Suprapubic skin (tissue), 3 donors: ENCODE measurements at regions not wholly inside any gene's neighbourhood (a gene's known extent, or its start where the extent isn't known, plus 50 kb on each side); places are given as distances from the start of the nearest gene placed in this dataset.

Experiments
- EP300 ChIP-seq: sonication (generic); formaldehyde crosslinking; IDR thresholded peaks from one replicate; pipeline ENCODE4 v1.6.1; 2017; ENCODE audit warnings: antibody characterized with exemption
- POLR2A ChIP-seq, 2 donors: fragments of 450-650 bp; IDR thresholded peaks; one replicate each; pipeline ENCODE4 v1.6.1; 2017; ENCODE audit warnings: antibody characterized with exemption in 2 of 2, mild to moderate bottlenecking in 2 of 2, moderate library complexity in 2 of 2
- TF ChIP-seq, protein P1 (sequence below), 2 donors: fragments of 200-600 bp in 1 of 2; fragments of 450-650 bp in 1 of 2; sonication (generic) in 1 of 2; IDR thresholded peaks; one replicate each; pipeline ENCODE4 v1.5.1; 2016 to 2019; ENCODE audit warnings: antibody characterized with exemption in 2 of 2, mild to moderate bottlenecking in 1 of 2, moderate library complexity in 1 of 2

GRCh38 chr18:73421010-73421409 lies 553.2 kb upstream of the NETO1 start:
- no peak for TF ChIP-seq POLR2A (IDR thresholded peaks at IDR 0.05)
- TF ChIP-seq, protein P1, sequence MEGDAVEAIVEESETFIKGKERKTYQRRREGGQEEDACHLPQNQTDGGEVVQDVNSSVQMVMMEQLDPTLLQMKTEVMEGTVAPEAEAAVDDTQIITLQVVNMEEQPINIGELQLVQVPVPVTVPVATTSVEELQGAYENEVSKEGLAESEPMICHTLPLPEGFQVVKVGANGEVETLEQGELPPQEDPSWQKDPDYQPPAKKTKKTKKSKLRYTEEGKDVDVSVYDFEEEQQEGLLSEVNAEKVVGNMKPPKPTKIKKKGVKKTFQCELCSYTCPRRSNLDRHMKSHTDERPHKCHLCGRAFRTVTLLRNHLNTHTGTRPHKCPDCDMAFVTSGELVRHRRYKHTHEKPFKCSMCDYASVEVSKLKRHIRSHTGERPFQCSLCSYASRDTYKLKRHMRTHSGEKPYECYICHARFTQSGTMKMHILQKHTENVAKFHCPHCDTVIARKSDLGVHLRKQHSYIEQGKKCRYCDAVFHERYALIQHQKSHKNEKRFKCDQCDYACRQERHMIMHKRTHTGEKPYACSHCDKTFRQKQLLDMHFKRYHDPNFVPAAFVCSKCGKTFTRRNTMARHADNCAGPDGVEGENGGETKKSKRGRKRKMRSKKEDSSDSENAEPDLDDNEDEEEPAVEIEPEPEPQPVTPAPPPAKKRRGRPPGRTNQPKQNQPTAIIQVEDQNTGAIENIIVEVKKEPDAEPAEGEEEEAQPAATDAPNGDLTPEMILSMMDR (IDR thresholded peaks at IDR 0.05), result no peak
- TF ChIP-seq EP300, result no peak
